Activated T-cell treated with anti-CD3 and anti-CD28 coated beads, Interleukin-2, amount 50 U/mL, for 24 hours (primary cell): ENCODE measurements at regions not wholly inside any gene's neighbourhood (a gene's known extent, or its start where the extent isn't known, plus 50 kb on each side); places are given as distances from the start of the nearest gene placed in this dataset.

Experiments used
- DNase-seq: peaks from one replicate; pipeline ENCODE4 v3.0.0-alpha.2; 2020
- H3K27ac Mint-ChIP-seq: 2 replicates; pipeline ENCODE4 v1.8.0; 2020; ENCODE audit warnings: mild to moderate bottlenecking, mixed read lengths
- H3K27me3 Mint-ChIP-seq: 2 replicates; pipeline ENCODE4 v1.8.0; 2020; ENCODE audit warnings: mixed read lengths
- H3K36me3 Mint-ChIP-seq: 2 replicates; pipeline ENCODE4 v1.8.0; 2020; ENCODE audit warnings: low read depth, mixed read lengths
- H3K4me1 Mint-ChIP-seq: 2 replicates; pipeline ENCODE4 v1.8.0; 2020; ENCODE audit warnings: low read depth, mixed read lengths
- H3K4me3 Mint-ChIP-seq: 2 replicates; pipeline ENCODE4 v1.8.0; 2020; ENCODE audit warnings: mild to moderate bottlenecking, moderate library complexity, mixed read lengths
- H3K9me3 Mint-ChIP-seq: 2 replicates; pipeline ENCODE4 v1.8.0; 2020; ENCODE audit warnings: mixed read lengths

- Mint-ChIP-seq H3K36me3 (no peaks in the 10 kb centered on the region), H3K4me3 (no peak overlapping the region), H3K27ac (no peak overlapping the region), H3K4me1 (no peaks in the 10 kb centered on the region), H3K27me3 (no peaks in the 10 kb centered on the region), H3K9me3 (peaks cover 6% of the 10 kb centered on the region)
- DNase-seq, result no peak
These were observed 603.3 kb upstream of the POU3F3 start for GRCh38 chr2:104250635-104251034.

- Mint-ChIP-seq H3K27me3 (no peaks in the 10 kb centered on the region), H3K4me1 (no peaks in the 10 kb centered on the region), H3K4me3 (no peak overlapping the region), H3K36me3 (no peaks in the 10 kb centered on the region), H3K9me3 (peaks cover 6% of the 10 kb centered on the region), H3K27ac (no peak overlapping the region)
- DNase-seq, result no peak
These were observed 599.9 kb upstream of the POU3F3 start for GRCh38 chr2:104254017-104254416.

GRCh38 chr2:104262714-104263113, 591.2 kb upstream of the POU3F3 start:
- Mint-ChIP-seq H3K27ac (no peak overlapping the region), H3K4me3 (no peak overlapping the region), H3K27me3 (no peaks in the 10 kb centered on the region), H3K9me3 (peaks cover 38% of the 10 kb centered on the region), H3K36me3 (no peaks in the 10 kb centered on the region), H3K4me1 (no peaks in the 10 kb centered on the region)
- no peak for DNase-seq

GRCh38 chr2:104279646-104280045, 574.3 kb upstream of the POU3F3 start:
- Mint-ChIP-seq H3K27me3 (no peaks in the 10 kb centered on the region), H3K4me3 (no peak overlapping the region), H3K36me3 (no peaks in the 10 kb centered on the region), H3K27ac (no peak overlapping the region), H3K4me1 (no peaks in the 10 kb centered on the region), H3K9me3 (peaks cover 4% of the 10 kb centered on the region)
- DNase-seq, result no peak

GRCh38 chr2:104280216-104280615, 573.7 kb upstream of the POU3F3 start:
- Mint-ChIP-seq H3K9me3 (peaks cover 4% of the 10 kb centered on the region), H3K4me1 (no peaks in the 10 kb centered on the region), H3K4me3 (no peak overlapping the region), H3K36me3 (no peaks in the 10 kb centered on the region), H3K27me3 (no peaks in the 10 kb centered on the region), H3K27ac (no peak overlapping the region)
- no peak for DNase-seq

GRCh38 chr2:104286841-104287240, 567.1 kb upstream of the POU3F3 start:
- H3K9me3 Mint-ChIP-seq, result peaks cover 2% of the 10 kb centered on the region
- H3K27ac Mint-ChIP-seq, result no peak overlapping the region
- H3K4me3 Mint-ChIP-seq, result no peak overlapping the region
- DNase-seq, result no peak
- H3K27me3 Mint-ChIP-seq, result no peaks in the 10 kb centered on the region
- H3K36me3 Mint-ChIP-seq, result no peaks in the 10 kb centered on the region
- no peaks in the 10 kb centered on the region for H3K4me1 Mint-ChIP-seq

- no peak overlapping the region for H3K27ac Mint-ChIP-seq
- no peaks in the 10 kb centered on the region for H3K4me1 Mint-ChIP-seq
- peaks cover 4% of the 10 kb centered on the region for H3K9me3 Mint-ChIP-seq
- DNase-seq, result no peak
- no peak overlapping the region for H3K4me3 Mint-ChIP-seq
- no peaks in the 10 kb centered on the region for H3K36me3 Mint-ChIP-seq
- no peaks in the 10 kb centered on the region for H3K27me3 Mint-ChIP-seq
These were observed 564.0 kb upstream of the POU3F3 start for GRCh38 chr2:104289651-104290565.

- Mint-ChIP-seq H3K9me3 (peaks cover 4% of the 10 kb centered on the region), H3K4me1 (no peaks in the 10 kb centered on the region), H3K4me3 (no peak overlapping the region), H3K27ac (no peak overlapping the region), H3K36me3 (no peaks in the 10 kb centered on the region), H3K27me3 (no peaks in the 10 kb centered on the region)
- DNase-seq, result no peak
These were observed 563.4 kb upstream of the POU3F3 start for GRCh38 chr2:104290566-104290891.

GRCh38 chr2:104312684-104313083, 541.2 kb upstream of the POU3F3 start:
- DNase-seq, result no peak
- Mint-ChIP-seq H3K4me1 (no peaks in the 10 kb centered on the region), H3K27ac (no peak overlapping the region), H3K9me3 (no peaks in the 10 kb centered on the region), H3K36me3 (no peaks in the 10 kb centered on the region), H3K27me3 (no peaks in the 10 kb centered on the region), H3K4me3 (no peak overlapping the region)

GRCh38 chr2:104318001-104318665, 535.8 kb upstream of the POU3F3 start:
- Mint-ChIP-seq H3K27ac (no peak overlapping the region), H3K27me3 (peaks cover 14% of the 10 kb centered on the region), H3K4me1 (no peaks in the 10 kb centered on the region), H3K4me3 (no peak overlapping the region), H3K9me3 (no peaks in the 10 kb centered on the region), H3K36me3 (no peaks in the 10 kb centered on the region)
- no peak for DNase-seq

GRCh38 chr2:104321116-104321795, 532.7 kb upstream of the POU3F3 start:
- H3K9me3 Mint-ChIP-seq, result no peaks in the 10 kb centered on the region
- no peak overlapping the region for H3K27ac Mint-ChIP-seq
- H3K27me3 Mint-ChIP-seq, result peaks cover 15% of the 10 kb centered on the region

GRCh38 chr2:104321796-104322349, 532.0 kb upstream of the POU3F3 start:
- H3K27ac Mint-ChIP-seq, result no peak overlapping the region
- peaks cover 15% of the 10 kb centered on the region for H3K27me3 Mint-ChIP-seq
- no peaks in the 10 kb centered on the region for H3K9me3 Mint-ChIP-seq
- no peak overlapping the region for H3K4me3 Mint-ChIP-seq
- DNase-seq, result no peak
- no peaks in the 10 kb centered on the region for H3K36me3 Mint-ChIP-seq
- H3K4me1 Mint-ChIP-seq, result no peaks in the 10 kb centered on the region

More at GRCh38 chr2:104321116-104321795, 532.7 kb upstream of the POU3F3 start:
- H3K4me3 Mint-ChIP-seq, result no peak overlapping the region
- no peaks in the 10 kb centered on the region for H3K4me1 Mint-ChIP-seq
- DNase-seq, result no peak
- H3K36me3 Mint-ChIP-seq, result no peaks in the 10 kb centered on the region

- Mint-ChIP-seq H3K36me3 (no peaks in the 10 kb centered on the region), H3K9me3 (no peaks in the 10 kb centered on the region), H3K27me3 (no peaks in the 10 kb centered on the region), H3K4me3 (no peak overlapping the region), H3K27ac (no peak overlapping the region), H3K4me1 (no peaks in the 10 kb centered on the region)
- no peak for DNase-seq
These were observed 521.2 kb upstream of the POU3F3 start for GRCh38 chr2:104332731-104333130.

GRCh38 chr2:104337869-104338268, 516.0 kb upstream of the POU3F3 start:
- Mint-ChIP-seq H3K9me3 (no peaks in the 10 kb centered on the region), H3K27me3 (no peaks in the 10 kb centered on the region), H3K27ac (no peak overlapping the region), H3K36me3 (no peaks in the 10 kb centered on the region), H3K4me1 (no peaks in the 10 kb centered on the region), H3K4me3 (no peak overlapping the region)
- DNase-seq, result no peak
